ENCODE measurements at regions not wholly inside any gene's neighbourhood (a gene's known extent, or its start where the extent isn't known, plus 50 kb on each side); places are given as distances from the start of the nearest gene placed in this dataset.

- no peak for DNase-seq (ENCODE audit: low spot score in 2 of 2)
- WGBS, 2 donors = 58% methylated on average over 2 of the region's 2 CpGs
- H3K4me3 ChIP-seq (ENCODE audit: low read depth, poor library complexity, severe bottlenecking) = no peak overlapping the region
- TF ChIP-seq, protein P1, sequence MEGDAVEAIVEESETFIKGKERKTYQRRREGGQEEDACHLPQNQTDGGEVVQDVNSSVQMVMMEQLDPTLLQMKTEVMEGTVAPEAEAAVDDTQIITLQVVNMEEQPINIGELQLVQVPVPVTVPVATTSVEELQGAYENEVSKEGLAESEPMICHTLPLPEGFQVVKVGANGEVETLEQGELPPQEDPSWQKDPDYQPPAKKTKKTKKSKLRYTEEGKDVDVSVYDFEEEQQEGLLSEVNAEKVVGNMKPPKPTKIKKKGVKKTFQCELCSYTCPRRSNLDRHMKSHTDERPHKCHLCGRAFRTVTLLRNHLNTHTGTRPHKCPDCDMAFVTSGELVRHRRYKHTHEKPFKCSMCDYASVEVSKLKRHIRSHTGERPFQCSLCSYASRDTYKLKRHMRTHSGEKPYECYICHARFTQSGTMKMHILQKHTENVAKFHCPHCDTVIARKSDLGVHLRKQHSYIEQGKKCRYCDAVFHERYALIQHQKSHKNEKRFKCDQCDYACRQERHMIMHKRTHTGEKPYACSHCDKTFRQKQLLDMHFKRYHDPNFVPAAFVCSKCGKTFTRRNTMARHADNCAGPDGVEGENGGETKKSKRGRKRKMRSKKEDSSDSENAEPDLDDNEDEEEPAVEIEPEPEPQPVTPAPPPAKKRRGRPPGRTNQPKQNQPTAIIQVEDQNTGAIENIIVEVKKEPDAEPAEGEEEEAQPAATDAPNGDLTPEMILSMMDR (IDR thresholded peaks at IDR 0.05) = no peak
- TF ChIP-seq POLR2A (IDR thresholded peaks at IDR 0.05) = no peak
- intact Hi-C loops (cut with DNase I; ENCODE audit: low total_unique reads) = no loop called here
Measured at GRCh38 chr4:151553874-151554273, 144.9 kb downstream of the FHIP1A start.

DNA sequence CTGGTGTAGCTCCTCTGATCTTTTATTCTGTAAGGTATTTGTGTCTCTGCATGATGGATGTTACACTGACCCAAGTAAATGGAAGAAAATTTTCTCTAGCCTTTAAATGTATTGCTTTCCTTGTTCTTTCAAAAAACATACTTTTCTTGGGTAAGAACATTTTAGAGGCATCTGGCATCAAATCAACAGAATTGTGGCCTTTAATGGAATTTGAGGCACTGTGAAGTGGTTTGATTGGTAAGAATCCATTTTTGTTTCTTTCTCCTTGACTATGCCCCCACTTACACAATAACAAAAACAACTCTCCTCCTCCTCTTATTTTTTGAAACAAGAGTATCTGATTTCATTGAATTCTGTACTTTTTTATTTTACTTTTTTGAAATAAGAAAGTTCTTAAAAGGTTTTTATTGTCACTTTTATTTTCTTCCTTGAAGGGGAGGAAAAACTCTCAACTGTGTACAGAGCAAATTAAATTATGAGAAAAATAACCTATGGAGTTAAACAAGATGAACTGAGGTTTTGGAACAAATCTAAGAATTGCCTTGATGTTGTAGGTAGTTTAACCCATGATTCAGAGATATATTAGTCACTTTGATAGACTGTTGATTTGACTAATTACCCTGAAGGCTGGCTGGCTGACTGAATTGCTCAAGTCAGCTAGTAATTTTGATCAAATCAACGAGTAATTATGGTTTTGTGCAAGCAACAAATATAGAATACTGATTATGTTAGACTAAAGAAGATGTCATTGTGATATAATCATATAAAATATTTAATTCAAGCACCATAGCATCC is 146.4 kb downstream of the FHIP1A start:
- TF ChIP-seq, protein P1 (IDR thresholded peaks at IDR 0.05) = no peak
- no peak for TF ChIP-seq POLR2A (IDR thresholded peaks at IDR 0.05)
- intact Hi-C loops (cut with DNase I; ENCODE audit: low total_unique reads) = no loop called here
- WGBS, 2 donors = 9 to 11% methylated on average over 1 of the region's 1 CpG
- no peak overlapping the region for H3K4me3 ChIP-seq (ENCODE audit: low read depth, poor library complexity, severe bottlenecking)
- DNase-seq (ENCODE audit: low spot score in 2 of 2) = no peak

- no peak overlapping the region for H3K4me3 ChIP-seq (ENCODE audit: low read depth, poor library complexity, severe bottlenecking)
- no peak for DNase-seq (ENCODE audit: low spot score in 2 of 2)
- TF ChIP-seq, protein P1 (IDR thresholded peaks at IDR 0.05) = no peak
- TF ChIP-seq POLR2A (IDR thresholded peaks at IDR 0.05) = no peak
- 86 to 90% methylated on average over 3 of the region's 3 CpGs for WGBS, 2 donors
- intact Hi-C loops (cut with DNase I; ENCODE audit: low total_unique reads) = no loop called here
Measured at GRCh38 chr4:151558496-151559113, 149.6 kb downstream of the FHIP1A start.

- 80 to 87% methylated on average over 2 of the region's 2 CpGs for WGBS, 2 donors
Measured at GRCh38 chr4:151559595-151559994, 150.6 kb downstream of the FHIP1A start.

DNA sequence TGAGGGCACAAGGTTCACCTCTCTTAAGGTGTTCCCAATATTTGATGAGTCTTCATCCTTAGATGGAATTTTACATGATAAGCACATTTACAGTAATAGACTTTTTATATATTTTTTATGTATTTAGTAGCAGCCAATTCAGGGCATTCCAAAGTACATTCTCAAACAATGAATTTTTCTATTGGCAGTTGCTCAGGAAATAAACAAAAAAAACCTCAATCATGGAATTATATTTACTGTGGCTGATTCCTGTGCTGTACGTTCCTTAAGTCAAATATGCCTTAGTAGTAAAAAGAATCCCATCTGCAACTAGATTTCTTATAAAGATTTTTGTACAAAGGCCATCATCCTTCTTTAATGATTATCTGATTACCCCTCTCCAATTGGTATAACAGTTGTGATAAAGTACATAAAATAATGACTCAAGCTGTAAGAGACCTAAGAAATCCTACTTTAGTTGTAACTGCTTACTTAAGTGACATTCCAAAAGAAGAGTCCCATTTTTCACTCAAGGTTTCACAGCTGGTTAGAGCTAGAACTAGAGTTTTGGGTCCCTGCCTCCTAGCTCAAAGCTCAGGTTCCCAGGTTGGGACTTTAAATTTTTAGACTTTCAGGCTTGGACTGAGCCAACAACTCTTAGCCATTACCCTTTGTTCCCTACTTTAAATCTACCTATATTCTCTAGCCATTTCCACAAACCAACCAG is 152.7 kb downstream of the FHIP1A start:
- intact Hi-C loops (cut with DNase I; ENCODE audit: low total_unique reads) = no loop called here
- 47 to 60% methylated on average over 1 of the region's 1 CpG for WGBS, 2 donors

More at GRCh38 chr4:151559595-151559994, 150.6 kb downstream of the FHIP1A start:
- TF ChIP-seq, protein P1 (IDR thresholded peaks at IDR 0.05) = no peak
- TF ChIP-seq POLR2A (IDR thresholded peaks at IDR 0.05) = no peak
- no peak for DNase-seq (ENCODE audit: low spot score in 2 of 2)
- intact Hi-C loops (cut with DNase I; ENCODE audit: low total_unique reads) = no loop called here
- no peak overlapping the region for H3K4me3 ChIP-seq (ENCODE audit: low read depth, poor library complexity, severe bottlenecking)

More for the DNA sequence above, 152.7 kb downstream of the FHIP1A start:
- TF ChIP-seq, protein P1 (IDR thresholded peaks at IDR 0.05) = no peak
- TF ChIP-seq POLR2A (IDR thresholded peaks at IDR 0.05) = no peak
- no peak for DNase-seq (ENCODE audit: low spot score in 2 of 2)
- H3K4me3 ChIP-seq (ENCODE audit: low read depth, poor library complexity, severe bottlenecking) = no peak overlapping the region

Measured in lower leg skin (tissue), 4 donors.